IMR-90 (cell line): ENCODE measurements at regions not wholly inside any gene's neighbourhood (a gene's known extent, or its start where the extent isn't known, plus 50 kb on each side); places are given as distances from the start of the nearest gene placed in this dataset.

Experiments used
- BHLHE40 ChIP-seq: fragments of 150-350 bp; IDR thresholded peaks from 2 replicates; pipeline ENCODE4 v1.6.1; 2016; ENCODE audit warnings: mild to moderate bottlenecking, low read depth, low read length
- CEBPB ChIP-seq: IDR thresholded peaks from 2 replicates; pipeline ENCODE4 v1.6.1; 2012; ENCODE audit warnings: low read depth, low read length, improper control_type of control experiment
- FOS ChIP-seq: fragments of 150-350 bp; IDR thresholded peaks from 2 replicates; pipeline ENCODE4 v1.6.1; 2016; ENCODE audit warnings: low read depth, low read length
- POLR2A ChIP-seq: IDR thresholded peaks from 2 replicates; pipeline ENCODE4 v1.6.1; 2012; ENCODE audit warnings: mild to moderate bottlenecking, low read depth, low read length
- RCOR1 ChIP-seq: IDR thresholded peaks from 2 replicates; pipeline ENCODE4 v1.6.1; 2012; ENCODE audit warnings: mild to moderate bottlenecking, low read length, improper control_type of control experiment; ENCODE audit not compliant: insufficient replicate concordance
- SMC3 ChIP-seq: fragments of 150-350 bp; IDR thresholded peaks from 2 replicates; pipeline ENCODE4 v1.6.1; 2016; ENCODE audit warnings: low read depth, mild to moderate bottlenecking, antibody characterized with exemption, low read length, moderate library complexity
- TF ChIP-seq, protein P1 (sequence below): conservative IDR thresholded peaks from 2 replicates; pipeline ENCODE4 v1.5.1; 2012; ENCODE audit warnings: mild to moderate bottlenecking, low read depth, low read length, improper control_type of control experiment
- TF ChIP-seq, protein P2 (sequence below): fragments of 150-350 bp; IDR thresholded peaks from 2 replicates; pipeline ENCODE4 v1.6.1; 2016; ENCODE audit warnings: low read depth, mild to moderate bottlenecking, low read length, moderate library complexity, borderline replicate concordance

DNA sequence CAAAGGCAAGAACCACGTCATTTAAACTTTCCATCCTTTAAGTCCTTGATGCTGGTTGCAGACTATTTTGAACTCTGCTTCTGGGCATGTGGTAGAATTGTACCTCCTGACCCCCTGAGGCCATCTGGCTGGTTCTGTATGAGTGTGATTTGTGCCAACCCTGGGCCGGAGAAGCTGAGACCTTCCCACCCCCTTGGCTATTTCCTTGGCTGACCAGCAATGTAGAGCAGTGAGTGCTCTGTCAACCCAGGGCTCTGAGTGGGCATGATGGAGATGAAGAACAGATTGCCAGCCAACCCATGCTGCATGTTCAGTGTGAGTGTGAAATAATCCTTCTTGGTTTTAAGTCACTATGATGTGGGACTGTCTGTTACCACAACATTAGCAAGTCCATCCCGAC lies 82.1 kb upstream of the RASGRP1 start:
- TF ChIP-seq, protein P1, sequence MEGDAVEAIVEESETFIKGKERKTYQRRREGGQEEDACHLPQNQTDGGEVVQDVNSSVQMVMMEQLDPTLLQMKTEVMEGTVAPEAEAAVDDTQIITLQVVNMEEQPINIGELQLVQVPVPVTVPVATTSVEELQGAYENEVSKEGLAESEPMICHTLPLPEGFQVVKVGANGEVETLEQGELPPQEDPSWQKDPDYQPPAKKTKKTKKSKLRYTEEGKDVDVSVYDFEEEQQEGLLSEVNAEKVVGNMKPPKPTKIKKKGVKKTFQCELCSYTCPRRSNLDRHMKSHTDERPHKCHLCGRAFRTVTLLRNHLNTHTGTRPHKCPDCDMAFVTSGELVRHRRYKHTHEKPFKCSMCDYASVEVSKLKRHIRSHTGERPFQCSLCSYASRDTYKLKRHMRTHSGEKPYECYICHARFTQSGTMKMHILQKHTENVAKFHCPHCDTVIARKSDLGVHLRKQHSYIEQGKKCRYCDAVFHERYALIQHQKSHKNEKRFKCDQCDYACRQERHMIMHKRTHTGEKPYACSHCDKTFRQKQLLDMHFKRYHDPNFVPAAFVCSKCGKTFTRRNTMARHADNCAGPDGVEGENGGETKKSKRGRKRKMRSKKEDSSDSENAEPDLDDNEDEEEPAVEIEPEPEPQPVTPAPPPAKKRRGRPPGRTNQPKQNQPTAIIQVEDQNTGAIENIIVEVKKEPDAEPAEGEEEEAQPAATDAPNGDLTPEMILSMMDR, result no peak
- TF ChIP-seq CEBPB, result no peak
- no peak for TF ChIP-seq POLR2A
- TF ChIP-seq SMC3, result no peak
- no peak for TF ChIP-seq RCOR1
- no peak for TF ChIP-seq FOS
- TF ChIP-seq BHLHE40, result no peak
- TF ChIP-seq, protein P2, sequence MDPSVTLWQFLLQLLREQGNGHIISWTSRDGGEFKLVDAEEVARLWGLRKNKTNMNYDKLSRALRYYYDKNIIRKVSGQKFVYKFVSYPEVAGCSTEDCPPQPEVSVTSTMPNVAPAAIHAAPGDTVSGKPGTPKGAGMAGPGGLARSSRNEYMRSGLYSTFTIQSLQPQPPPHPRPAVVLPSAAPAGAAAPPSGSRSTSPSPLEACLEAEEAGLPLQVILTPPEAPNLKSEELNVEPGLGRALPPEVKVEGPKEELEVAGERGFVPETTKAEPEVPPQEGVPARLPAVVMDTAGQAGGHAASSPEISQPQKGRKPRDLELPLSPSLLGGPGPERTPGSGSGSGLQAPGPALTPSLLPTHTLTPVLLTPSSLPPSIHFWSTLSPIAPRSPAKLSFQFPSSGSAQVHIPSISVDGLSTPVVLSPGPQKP, result no peak
